ENCODE measurements at regions not wholly inside any gene's neighbourhood (a gene's known extent, or its start where the extent isn't known, plus 50 kb on each side); places are given as distances from the start of the nearest gene placed in this dataset.

GRCh38 chr13:72565893-72566292, 161.5 kb downstream of the MZT1 start:
- TF ChIP-seq CTCF (IDR thresholded peaks at IDR 0.05): no peak
- no peaks in the 10 kb centered on the region for H3K9me3 ChIP-seq
- intact Hi-C loops (cut with DNase I, micrococcal nuclease): no loop called here
- no peak for ATAC-seq
- peak in 1 of 3 donors; percentile 13 for DNase-seq
- no peaks in the 10 kb centered on the region for H3K36me3 ChIP-seq (ENCODE audit: low read depth)
- no peak overlapping the region for H3K4me3 ChIP-seq
- no peaks in the 10 kb centered on the region for H3K4me1 ChIP-seq (ENCODE audit: low read depth)

- ATAC-seq (no peak), DNase-seq (no peak)
- no peak overlapping the region for H3K4me3 ChIP-seq
- no peaks in the 10 kb centered on the region for H3K4me1 ChIP-seq (ENCODE audit: low read depth)
- no peak for TF ChIP-seq CTCF (IDR thresholded peaks at IDR 0.05)
- no peaks in the 10 kb centered on the region for H3K9me3 ChIP-seq
- intact Hi-C loops (cut with DNase I, micrococcal nuclease): no loop called here
- no peaks in the 10 kb centered on the region for H3K36me3 ChIP-seq (ENCODE audit: low read depth)
Observed at GRCh38 chr13:72562686-72563085, 164.7 kb downstream of the MZT1 start.

- ATAC-seq (no peak), DNase-seq (no peak)
- Histone ChIP-seq H3K9me3 (no peaks in the 10 kb centered on the region), H3K4me1 (ENCODE audit: low read depth) (no peaks in the 10 kb centered on the region), H3K36me3 (ENCODE audit: low read depth) (no peaks in the 10 kb centered on the region), H3K4me3 (no peak overlapping the region)
- intact Hi-C loops (cut with DNase I, micrococcal nuclease): no loop called here
- no peak for TF ChIP-seq CTCF (IDR thresholded peaks at IDR 0.05)
Observed at GRCh38 chr13:72561791-72562190, 165.6 kb downstream of the MZT1 start.

- no peaks in the 10 kb centered on the region for H3K9me3 ChIP-seq
- intact Hi-C loops (cut with DNase I, micrococcal nuclease): no loop called here
- no peaks in the 10 kb centered on the region for H3K4me1 ChIP-seq (ENCODE audit: low read depth)
- no peak for DNase-seq
- no peak overlapping the region for H3K4me3 ChIP-seq
- H3K36me3 ChIP-seq (ENCODE audit: low read depth): no peaks in the 10 kb centered on the region
- TF ChIP-seq CTCF (IDR thresholded peaks at IDR 0.05): no peak
- no peak for ATAC-seq
Observed at GRCh38 chr13:72559716-72560115, 167.7 kb downstream of the MZT1 start.

- TF ChIP-seq CTCF (IDR thresholded peaks at IDR 0.05): no peak
- Histone ChIP-seq H3K4me1 (ENCODE audit: low read depth) (no peaks in the 10 kb centered on the region), H3K36me3 (ENCODE audit: low read depth) (no peaks in the 10 kb centered on the region), H3K9me3 (no peaks in the 10 kb centered on the region), H3K4me3 (no peak overlapping the region)
- ATAC-seq (no peak), DNase-seq (no peak)
- intact Hi-C loops (cut with DNase I, micrococcal nuclease): no loop called here
Observed at GRCh38 chr13:72556945-72557344, 170.5 kb downstream of the MZT1 start.

- H3K4me3 ChIP-seq: no peak overlapping the region
- H3K9me3 ChIP-seq: no peaks in the 10 kb centered on the region
- DNase-seq (no peak), ATAC-seq (no peak)
- no peaks in the 10 kb centered on the region for H3K36me3 ChIP-seq (ENCODE audit: low read depth)
- no peak for TF ChIP-seq CTCF (IDR thresholded peaks at IDR 0.05)
- H3K4me1 ChIP-seq (ENCODE audit: low read depth): no peaks in the 10 kb centered on the region
- intact Hi-C loops (cut with DNase I, micrococcal nuclease): no loop called here
Observed at GRCh38 chr13:72555601-72556000, 171.8 kb downstream of the MZT1 start.

All from mucosa of descending colon (tissue), 3 donors.